HG03025 (cell line): ENCODE measurements at regions not wholly inside any gene's neighbourhood (a gene's known extent, or its start where the extent isn't known, plus 50 kb on each side); places are given as distances from the start of the nearest gene placed in this dataset.

Experiments used
- ATAC-seq: cut with Tn5 transposase; IDR thresholded peaks from one replicate; pipeline ENCODE4 v1.9.1; 2021; ENCODE audit warnings: mild to moderate bottlenecking, moderate library complexity; ENCODE audit not compliant: unreplicated experiment, low FRiP score

- ATAC-seq = no peak
Measured at GRCh38 chr5:14090755-14091154, 52.4 kb upstream of the TRIO start.

- no peak for ATAC-seq
Measured at GRCh38 chr5:14090290-14090689, 52.9 kb upstream of the TRIO start.

- no peak for ATAC-seq
Measured at GRCh38 chr5:14089198-14089597, 53.9 kb upstream of the TRIO start.

GRCh38 chr5:14086261-14086660 is 56.9 kb upstream of the TRIO start:
- ATAC-seq = no peak

- ATAC-seq = no peak
Measured at GRCh38 chr5:14082973-14083372, 60.2 kb upstream of the TRIO start.

GRCh38 chr5:14082523-14082922 is 60.6 kb upstream of the TRIO start:
- ATAC-seq = no peak

GRCh38 chr5:14081791-14082190 is 61.4 kb upstream of the TRIO start:
- ATAC-seq = no peak

GRCh38 chr5:14078716-14079115 is 64.4 kb upstream of the TRIO start:
- no peak for ATAC-seq

- ATAC-seq = no peak
Measured at GRCh38 chr5:14077501-14077900, 65.6 kb upstream of the TRIO start.

GRCh38 chr5:14076561-14076960 is 66.6 kb upstream of the TRIO start:
- ATAC-seq = no peak

GRCh38 chr5:14075937-14076336 is 67.2 kb upstream of the TRIO start:
- ATAC-seq = no peak

- ATAC-seq = no peak
Measured at GRCh38 chr5:14071433-14071832, 71.7 kb upstream of the TRIO start.

GRCh38 chr5:14069021-14069420 is 74.1 kb upstream of the TRIO start:
- no peak for ATAC-seq

- no peak for ATAC-seq
Measured at GRCh38 chr5:14068136-14068535, 75.0 kb upstream of the TRIO start.

GRCh38 chr5:14066326-14066725 is 76.8 kb upstream of the TRIO start:
- ATAC-seq = no peak

GRCh38 chr5:14064841-14065240 is 78.3 kb upstream of the TRIO start:
- no peak for ATAC-seq

GRCh38 chr5:14063691-14064090 is 79.5 kb upstream of the TRIO start:
- no peak for ATAC-seq

GRCh38 chr5:14063138-14063537 is 80.0 kb upstream of the TRIO start:
- no peak for ATAC-seq

GRCh38 chr5:14062178-14062577 is 81.0 kb upstream of the TRIO start:
- no peak for ATAC-seq

GRCh38 chr5:14061106-14061505 is 82.0 kb upstream of the TRIO start:
- no peak for ATAC-seq

GRCh38 chr5:14060218-14060617 is 82.9 kb upstream of the TRIO start:
- no peak for ATAC-seq

GRCh38 chr5:14059810-14060209 is 83.3 kb upstream of the TRIO start:
- ATAC-seq = no peak

- no peak for ATAC-seq
Measured at GRCh38 chr5:14057289-14057688, 85.9 kb upstream of the TRIO start.
